ENCODE measurements at regions not wholly inside any gene's neighbourhood (a gene's known extent, or its start where the extent isn't known, plus 50 kb on each side); places are given as distances from the start of the nearest gene placed in this dataset.

DNA sequence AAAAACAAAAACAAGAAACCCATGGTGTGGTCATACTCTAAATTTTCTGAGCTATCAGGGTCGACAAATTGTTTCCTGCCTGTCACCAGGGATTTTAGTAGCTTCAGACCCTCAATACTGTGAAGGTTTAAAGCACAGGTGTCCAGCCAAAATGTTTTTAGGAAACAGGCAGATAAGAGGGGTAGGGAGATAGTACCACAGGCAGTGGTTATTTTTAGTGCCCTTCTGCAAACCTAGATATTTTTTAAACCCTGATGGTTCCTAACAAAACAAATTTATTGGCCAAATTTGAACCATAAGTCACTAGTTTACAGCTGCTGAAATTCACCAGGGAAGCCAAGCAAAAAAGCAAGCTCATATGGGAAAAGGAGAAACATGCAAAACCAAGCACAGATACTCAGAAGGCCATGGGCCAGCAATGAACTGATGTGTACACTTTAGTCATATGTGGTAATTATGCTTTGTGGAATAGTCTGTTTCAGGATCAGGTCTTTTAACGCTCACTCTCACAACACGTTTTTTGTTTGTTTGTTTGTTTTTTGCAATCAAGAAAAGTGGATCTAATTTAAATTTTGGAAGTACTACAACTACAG lies 156.8 kb upstream of the STK17B start:
- CTCF ChIA-PET: interaction anchor here (0.6 to 1.5 kb wide), 7 partner anchors 8 to 260 kb away, joined by 3 to 6 read pairs (median 4); partner anchors contain the start of gene DNAH7
- TF ChIP-seq CTCF (IDR thresholded peaks at IDR 0.05; ENCODE audit: insufficient read depth, low read length, missing control alignments): no peak
- H3K4me3 ChIP-seq (ENCODE audit: low read depth, low read length): no peak overlapping the region
- no peak for DNase-seq (ENCODE audit: low read depth, low spot score)
- POLR2A ChIA-PET: no interaction called here

GRCh38 chr2:196329959-196330358 lies 158.6 kb upstream of the STK17B start:
- no peak for TF ChIP-seq CTCF (IDR thresholded peaks at IDR 0.05; ENCODE audit: insufficient read depth, low read length, missing control alignments)
- no peak overlapping the region for H3K4me3 ChIP-seq (ENCODE audit: low read depth, low read length)
- ChIA-PET POLR2A (interaction anchor here (0.9 kb wide), 1 partner anchor 77 kb away, joined by 3 read pairs; no protein-coding TSS in a partner anchor), CTCF (interaction anchor here (0.8 to 1.1 kb wide), 2 partner anchors 34 to 429 kb away, joined by 3 read pairs; no protein-coding TSS in a partner anchor)
- DNase-seq (ENCODE audit: low read depth, low spot score): no peak

DNA sequence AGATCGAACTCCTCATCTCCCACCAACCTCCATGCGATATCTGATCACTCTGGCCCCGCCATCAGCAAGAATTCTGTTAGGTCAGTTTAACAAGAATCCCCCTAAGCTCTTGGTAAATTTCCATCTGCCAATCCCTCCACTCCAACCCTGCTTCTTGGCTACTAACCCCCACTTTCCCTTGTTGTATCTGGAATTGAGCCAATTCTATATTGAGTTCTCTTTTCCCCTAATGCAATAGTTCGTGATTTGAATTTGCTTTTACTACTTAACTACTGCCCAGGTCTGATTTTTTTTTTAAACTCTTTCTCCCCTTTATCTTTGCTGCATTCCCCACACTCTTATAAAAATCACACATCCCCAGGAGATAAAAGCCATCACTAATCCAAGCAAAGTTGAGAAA lies 159.3 kb upstream of the STK17B start:
- TF ChIP-seq CTCF (IDR thresholded peaks at IDR 0.05; ENCODE audit: insufficient read depth, low read length, missing control alignments): no peak
- DNase-seq (ENCODE audit: low read depth, low spot score): no peak
- ChIA-PET CTCF (no interaction called here), POLR2A (interaction anchor here (0.9 kb wide), 1 partner anchor 78 kb away, joined by 3 read pairs; no protein-coding TSS in a partner anchor)
- no peak overlapping the region for H3K4me3 ChIP-seq (ENCODE audit: low read depth, low read length)

GRCh38 chr2:196331143-196331542 lies 159.8 kb upstream of the STK17B start:
- DNase-seq (ENCODE audit: low read depth, low spot score): no peak
- no peak overlapping the region for H3K4me3 ChIP-seq (ENCODE audit: low read depth, low read length)
- ChIA-PET POLR2A (interaction anchor here (0.9 kb wide), 1 partner anchor 78 kb away, joined by 3 read pairs; no protein-coding TSS in a partner anchor), CTCF (interaction anchor here (1.7 kb wide), 1 partner anchor 263 kb away, joined by 5 read pairs; the partner anchor contains the start of gene DNAH7)
- TF ChIP-seq CTCF (IDR thresholded peaks at IDR 0.05; ENCODE audit: insufficient read depth, low read length, missing control alignments): no peak

GRCh38 chr2:196331851-196332250 lies 160.5 kb upstream of the STK17B start:
- CTCF ChIA-PET: interaction anchor here (1.7 kb wide), 1 partner anchor 263 kb away, joined by 5 read pairs; the partner anchor contains the start of gene DNAH7
- POLR2A ChIA-PET: no interaction called here
- TF ChIP-seq CTCF (IDR thresholded peaks at IDR 0.05; ENCODE audit: insufficient read depth, low read length, missing control alignments): no peak
- no peak overlapping the region for H3K4me3 ChIP-seq (ENCODE audit: low read depth, low read length)
- DNase-seq (ENCODE audit: low read depth, low spot score): no peak

- no peak for DNase-seq (ENCODE audit: low read depth, low spot score)
- CTCF ChIA-PET: interaction anchor here (1.2 to 9.0 kb wide), 5 partner anchors 23 to 255 kb away, joined by 3 to 151 read pairs (median 10); no protein-coding TSS in a partner anchor
- POLR2A ChIA-PET: no interaction called here
- TF ChIP-seq CTCF (IDR thresholded peaks at IDR 0.05; ENCODE audit: insufficient read depth, low read length, missing control alignments): no peak
- H3K4me3 ChIP-seq (ENCODE audit: low read depth, low read length): no peak overlapping the region
Measured at GRCh38 chr2:196333397-196333796, 162.0 kb upstream of the STK17B start.

All from AG04449 (cell line).